B cell (primary cell): ENCODE measurements at regions not wholly inside any gene's neighbourhood (a gene's known extent, or its start where the extent isn't known, plus 50 kb on each side); places are given as distances from the start of the nearest gene placed in this dataset.
"Not testable (repeated sequence)": the region's sequence is repeated elsewhere in the genome, so short reads cannot be mapped to it uniquely, and the experiment has no call there.

Experiments used
- ATAC-seq: fragments of 200-7000 bp; cut with Tn5 transposase; one replicate; pipeline ENCODE4 v1.10.0; 2021; ENCODE audit warnings: low read depth, mild to moderate bottlenecking, moderate number of reproducible peaks, moderate library complexity
- CTCF ChIA-PET: fragments of 350-600 bp; sonication (Branson Sonifier 250); formaldehyde crosslinking; loops from one replicate; lab custom pipeline; 2021; ENCODE audit warnings: antibody characterized with exemption, inconsistent platforms; lab: Charles Lee
- POLR2A ChIA-PET: fragments of 350-600 bp; sonication (Branson Sonifier 250); formaldehyde crosslinking; loops from one replicate; lab custom pipeline; 2021; ENCODE audit warnings: antibody characterized with exemption; lab: Charles Lee
- DNase-seq: peaks from one replicate; pipeline ENCODE4 v3.0.0; 2013
- H2AFZ ChIP-seq: 2 replicates; pipeline ENCODE4 v1.6.1; 2012; ENCODE audit warnings: mild to moderate bottlenecking, low read depth, low read length; ENCODE audit not compliant: insufficient read depth, poor library complexity, severe bottlenecking
- H3K27ac ChIP-seq, 2 donors: 1 replicate in 1 of 2; 2 replicates in 1 of 2; pipeline ENCODE4 v1.5.1; 2012 to 2013; ENCODE audit warnings: low read length in 2 of 2, mild to moderate bottlenecking in 2 of 2, moderate library complexity in 1 of 2
- H3K27me3 ChIP-seq, 4 experiments: fragments of 200-600 bp in 1 of 4; sonication (generic) in 1 of 4; replicated peaks in 1 of 4; 1 replicate in 2 of 4; 2 replicates in 2 of 4; pipeline versions ENCODE4 v1.6.1 to v1.7.0; 2013 to 2016; ENCODE audit warnings: low read length in 3 of 4, mild to moderate bottlenecking in 2 of 4, mixed read lengths in 1 of 4, moderate library complexity in 1 of 4; ENCODE audit not compliant: insufficient read depth in 4 of 4, control insufficient read depth in 3 of 4; ENCODE audit errors: control extremely low read depth in 1 of 4
- H3K36me3 ChIP-seq, 2 experiments: replicated peaks in 1 of 2; 1 replicate in 1 of 2; 2 replicates in 1 of 2; pipeline versions ENCODE4 v1.6.1 to v1.7.1; 2013; ENCODE audit warnings: low read length in 1 of 2; ENCODE audit not compliant: insufficient read depth in 2 of 2, control insufficient read depth in 1 of 2; ENCODE audit errors: control extremely low read depth in 1 of 2, extremely low read depth in 1 of 2
- H3K4me1 ChIP-seq, 2 donors: fragments of 200-600 bp in 1 of 2; sonication (generic) in 1 of 2; 1 replicate in 1 of 2; 2 replicates in 1 of 2; pipeline versions ENCODE4 v1.5.1 to v1.6.1; 2013 to 2017; ENCODE audit warnings: low read length in 2 of 2; ENCODE audit not compliant: control insufficient read depth in 2 of 2, insufficient read depth in 2 of 2
- H3K4me2 ChIP-seq: replicated peaks from 2 replicates; pipeline ENCODE3; 2012; ENCODE audit warnings: mild to moderate bottlenecking, low read depth, low read length; ENCODE audit not compliant: poor library complexity, severe bottlenecking
- H3K4me3 ChIP-seq, 5 experiments: fragments of 200-600 bp in 1 of 5; sonication (generic) in 1 of 5; 1 replicate in 3 of 5; 2 replicates in 2 of 5; pipeline versions ENCODE4 v1.5.1 to v1.7.0; 2011 to 2016; ENCODE audit warnings: low read length in 4 of 5, mild to moderate bottlenecking in 4 of 5, low read depth in 2 of 5, control low read depth in 1 of 5, moderate library complexity in 1 of 5; ENCODE audit not compliant: insufficient read depth in 1 of 5; ENCODE audit errors: control extremely low read depth in 1 of 5, extremely low read depth in 1 of 5
- H3K79me2 ChIP-seq: fragments of 200-600 bp; sonication (generic); one replicate; pipeline ENCODE4 v1.6.0; 2016; ENCODE audit warnings: low read length; ENCODE audit not compliant: control insufficient read depth, insufficient read depth
- H3K9ac ChIP-seq: fragments of 200-600 bp; sonication (generic); 2 replicates; pipeline ENCODE4 v1.6.1; 2017; ENCODE audit warnings: mild to moderate bottlenecking, low read length, moderate library complexity
- H3K9me3 ChIP-seq, 3 donors: one replicate each; pipeline versions ENCODE4 v1.6.1 to v1.7.1; 2013; ENCODE audit warnings: low read length in 2 of 3; ENCODE audit not compliant: control insufficient read depth in 2 of 3, insufficient read depth in 1 of 3; ENCODE audit errors: control extremely low read depth in 1 of 3
- H4K20me1 ChIP-seq: 2 replicates; pipeline ENCODE4 v1.6.0; 2012; ENCODE audit warnings: mild to moderate bottlenecking, low read length; ENCODE audit not compliant: insufficient read depth, control insufficient read depth, poor library complexity, severe bottlenecking
- H3K27ac Mint-ChIP-seq: one replicate; pipeline ENCODE4 v1.8.0; 2021; ENCODE audit warnings: mixed read lengths
- H3K27me3 Mint-ChIP-seq: one replicate; pipeline ENCODE4 v1.8.0; 2021; ENCODE audit warnings: mixed read lengths
- H3K4me1 Mint-ChIP-seq: one replicate; pipeline ENCODE4 v1.8.0; 2021; ENCODE audit warnings: mixed read lengths
- H3K4me3 Mint-ChIP-seq: one replicate; pipeline ENCODE4 v1.8.0; 2021; ENCODE audit warnings: mixed read lengths
- H3K9me3 Mint-ChIP-seq: one replicate; pipeline ENCODE4 v1.8.0; 2022; ENCODE audit warnings: mixed read lengths; ENCODE audit not compliant: insufficient read depth
- EZH2 ChIP-seq: IDR thresholded peaks from 2 replicates; pipeline ENCODE4 v1.6.1; 2012; ENCODE audit warnings: borderline replicate concordance, low read depth, mild to moderate bottlenecking, moderate library complexity, low read length; ENCODE audit not compliant: insufficient read depth, poor library complexity, severe bottlenecking
- WGBS: methylation state at CpG from one replicate; pipeline ENCODE4 v1.1.5; 2013; ENCODE audit warnings: missing lambda C conversion rate; ENCODE audit not compliant: insufficient coverage; 5-methylcytosine and 5-hydroxymethylcytosine counted together
- intact Hi-C: fragments of 100-400 bp; cut with micrococcal nuclease; formaldehyde crosslinking; loops from one replicate; pipeline ENCODE4 v1.10.0; 2022
- TF ChIP-seq, protein P1 (sequence below): fragments of 200-600 bp; IDR thresholded peaks from one replicate; pipeline ENCODE4 v1.8.0; 2022; ENCODE audit warnings: antibody characterized with exemption, mild to moderate bottlenecking

- ChIA-PET POLR2A (no interaction called here), CTCF (no interaction called here)
- Histone ChIP-seq H3K27ac (no peak overlapping the region), H3K79me2 (no peaks in the 10 kb centered on the region), H2AFZ (no peak overlapping the region), H3K4me1 (no peaks in the 10 kb centered on the region), H3K27me3 (peaks cover 0 to 6% (median 0%) of the 10 kb centered on the region in 4 experiments), H3K4me3 (no peak overlapping the region), H3K9ac (no peak overlapping the region), H3K9me3 (peaks cover 0 to 12% (median 0%) of the 10 kb centered on the region in 3 donors), H3K36me3 (no peaks in the 10 kb centered on the region), H3K4me2 (no peak overlapping the region), H4K20me1 (no peaks in the 10 kb centered on the region)
- DNase-seq (no peak), ATAC-seq (no peak)
- H3K9me3 Mint-ChIP-seq = no peaks in the 10 kb centered on the region
- H3K4me1 Mint-ChIP-seq = no peaks in the 10 kb centered on the region
- 99% methylated on average over 13 of the region's 18 CpGs for WGBS
- intact Hi-C loops = no loop called here
- H3K27ac Mint-ChIP-seq = no peak overlapping the region
- H3K27me3 Mint-ChIP-seq = peaks cover 17% of the 10 kb centered on the region
- H3K4me3 Mint-ChIP-seq = no peak overlapping the region
- TF ChIP-seq, protein P1, sequence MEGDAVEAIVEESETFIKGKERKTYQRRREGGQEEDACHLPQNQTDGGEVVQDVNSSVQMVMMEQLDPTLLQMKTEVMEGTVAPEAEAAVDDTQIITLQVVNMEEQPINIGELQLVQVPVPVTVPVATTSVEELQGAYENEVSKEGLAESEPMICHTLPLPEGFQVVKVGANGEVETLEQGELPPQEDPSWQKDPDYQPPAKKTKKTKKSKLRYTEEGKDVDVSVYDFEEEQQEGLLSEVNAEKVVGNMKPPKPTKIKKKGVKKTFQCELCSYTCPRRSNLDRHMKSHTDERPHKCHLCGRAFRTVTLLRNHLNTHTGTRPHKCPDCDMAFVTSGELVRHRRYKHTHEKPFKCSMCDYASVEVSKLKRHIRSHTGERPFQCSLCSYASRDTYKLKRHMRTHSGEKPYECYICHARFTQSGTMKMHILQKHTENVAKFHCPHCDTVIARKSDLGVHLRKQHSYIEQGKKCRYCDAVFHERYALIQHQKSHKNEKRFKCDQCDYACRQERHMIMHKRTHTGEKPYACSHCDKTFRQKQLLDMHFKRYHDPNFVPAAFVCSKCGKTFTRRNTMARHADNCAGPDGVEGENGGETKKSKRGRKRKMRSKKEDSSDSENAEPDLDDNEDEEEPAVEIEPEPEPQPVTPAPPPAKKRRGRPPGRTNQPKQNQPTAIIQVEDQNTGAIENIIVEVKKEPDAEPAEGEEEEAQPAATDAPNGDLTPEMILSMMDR = no peak
- no peak for TF ChIP-seq EZH2
Observed at GRCh38 chr16:55989569-55989907, 114.4 kb upstream of the CES5A start.

DNA sequence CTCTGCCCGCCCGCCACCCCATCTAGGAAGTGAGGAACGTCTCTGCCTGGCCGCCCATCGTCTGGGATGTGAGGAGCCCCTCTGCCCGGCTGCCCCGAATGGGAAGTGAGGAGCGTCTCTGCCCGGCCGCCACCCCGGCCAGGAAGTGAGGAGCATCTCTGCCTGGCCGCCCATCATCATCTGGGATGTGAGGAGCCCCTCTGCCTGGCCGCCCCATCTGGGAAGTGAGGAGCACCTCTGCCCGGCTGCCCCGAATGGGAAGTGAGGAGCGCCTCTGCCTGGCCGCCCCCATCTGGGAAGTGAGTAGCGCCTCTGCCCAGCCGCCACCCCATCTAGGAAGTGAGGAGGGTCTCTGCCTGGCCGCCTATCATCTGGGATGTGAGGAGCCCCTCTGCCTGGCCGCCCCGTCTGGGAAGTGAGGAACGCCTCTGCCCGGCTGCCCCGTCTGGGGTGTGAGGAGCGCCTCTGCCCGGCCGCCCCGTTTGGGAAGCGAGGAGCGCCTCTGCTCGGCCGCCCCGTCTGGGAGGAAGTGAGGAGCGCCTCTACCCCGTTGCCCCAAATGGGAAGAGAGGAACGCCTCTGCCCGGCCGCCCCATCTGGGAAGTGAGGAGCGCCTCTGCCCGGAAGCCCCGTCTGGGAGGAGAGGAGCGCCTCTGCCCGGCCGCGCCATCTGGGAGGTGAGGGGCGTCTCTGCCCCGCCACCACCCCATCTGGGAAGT, 113.8 kb upstream of the CES5A start:
- intact Hi-C loops, H4K20me1 ChIP-seq, H3K27ac Mint-ChIP-seq, H3K27ac ChIP-seq, H3K4me1 ChIP-seq, H3K4me2 ChIP-seq, H3K9ac ChIP-seq, POLR2A ChIA-PET, H3K4me3 ChIP-seq, H3K36me3 ChIP-seq, H3K4me3 Mint-ChIP-seq, ATAC-seq, DNase-seq, H3K4me1 Mint-ChIP-seq, H2AFZ ChIP-seq, H3K79me2 ChIP-seq, CTCF ChIA-PET, H3K9me3 Mint-ChIP-seq, H3K27me3 ChIP-seq: not testable (repeated sequence)
- peaks cover 0 to 12% (median 0%) of the 10 kb centered on the region in 3 donors for H3K9me3 ChIP-seq
- H3K27me3 Mint-ChIP-seq = peaks cover 16% of the 10 kb centered on the region
- 97% methylated on average over 40 of the region's 48 CpGs for WGBS
